ENCODE measurements at regions not wholly inside any gene's neighbourhood (a gene's known extent, or its start where the extent isn't known, plus 50 kb on each side); places are given as distances from the start of the nearest gene placed in this dataset.
"Not testable (repeated sequence)": the region's sequence is repeated elsewhere in the genome, so short reads cannot be mapped to it uniquely, and the experiment has no call there.

DNA sequence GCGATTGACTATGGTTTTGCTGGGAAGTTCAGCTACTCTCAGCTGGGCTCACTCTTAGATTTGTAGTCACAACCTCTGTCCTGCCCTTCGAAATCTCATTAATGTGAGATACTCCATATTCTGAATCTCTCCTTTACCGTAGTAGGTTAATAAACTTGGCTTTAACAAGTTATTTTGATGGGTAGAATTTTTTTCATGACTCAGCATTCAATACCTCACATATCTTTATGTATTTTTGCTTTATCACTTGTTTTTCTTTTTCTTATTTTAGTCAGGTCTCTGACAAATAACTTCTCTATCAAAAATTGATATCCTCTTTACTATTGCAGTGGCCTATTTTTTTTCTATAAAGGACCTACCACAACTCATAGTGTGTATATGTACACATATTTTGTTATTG lies 855.2 kb upstream of the ADGRB3 start:
- Histone ChIP-seq H3K9me3 (ENCODE audit: insufficient read depth, low read depth) (no peaks in the 10 kb centered on the region), H4K20me1 (ENCODE audit: insufficient read depth) (no peaks in the 10 kb centered on the region), H3K36me3 (ENCODE audit: low read depth) (no peaks in the 10 kb centered on the region), H3K9me2 (ENCODE audit: insufficient read depth) (no peaks in the 10 kb centered on the region; the same call in 1 of the 2 replicates), H2AFZ (no peak overlapping the region), H3K27me3 (ENCODE audit: insufficient read depth, low read depth) (no peaks in the 10 kb centered on the region), H3K4me3 (no peak overlapping the region), H3K79me2 (ENCODE audit: low read depth) (no peaks in the 10 kb centered on the region), H3K4me2 (no peak overlapping the region), H3F3A (ENCODE audit: insufficient read depth, low read depth) (no peaks in the 10 kb centered on the region), H3K27ac (no peak overlapping the region), H3K4me1 (replicated peaks; ENCODE audit: insufficient read depth) (no peaks in the 10 kb centered on the region)
- TF ChIP-seq, protein P1, sequence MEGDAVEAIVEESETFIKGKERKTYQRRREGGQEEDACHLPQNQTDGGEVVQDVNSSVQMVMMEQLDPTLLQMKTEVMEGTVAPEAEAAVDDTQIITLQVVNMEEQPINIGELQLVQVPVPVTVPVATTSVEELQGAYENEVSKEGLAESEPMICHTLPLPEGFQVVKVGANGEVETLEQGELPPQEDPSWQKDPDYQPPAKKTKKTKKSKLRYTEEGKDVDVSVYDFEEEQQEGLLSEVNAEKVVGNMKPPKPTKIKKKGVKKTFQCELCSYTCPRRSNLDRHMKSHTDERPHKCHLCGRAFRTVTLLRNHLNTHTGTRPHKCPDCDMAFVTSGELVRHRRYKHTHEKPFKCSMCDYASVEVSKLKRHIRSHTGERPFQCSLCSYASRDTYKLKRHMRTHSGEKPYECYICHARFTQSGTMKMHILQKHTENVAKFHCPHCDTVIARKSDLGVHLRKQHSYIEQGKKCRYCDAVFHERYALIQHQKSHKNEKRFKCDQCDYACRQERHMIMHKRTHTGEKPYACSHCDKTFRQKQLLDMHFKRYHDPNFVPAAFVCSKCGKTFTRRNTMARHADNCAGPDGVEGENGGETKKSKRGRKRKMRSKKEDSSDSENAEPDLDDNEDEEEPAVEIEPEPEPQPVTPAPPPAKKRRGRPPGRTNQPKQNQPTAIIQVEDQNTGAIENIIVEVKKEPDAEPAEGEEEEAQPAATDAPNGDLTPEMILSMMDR (conservative IDR thresholded peaks at IDR 0.05): no peak
- no peak for TF ChIP-seq EZH2 (IDR thresholded peaks at IDR 0.05; ENCODE audit: low read depth)
- DNase-seq: no peak
- no TSS peak for BruUV-seq (replicated peaks)
- ChIA-PET CTCF (no interaction called here), POLR2A (ENCODE audit: unreplicated experiment) (no interaction called here)
- intact Hi-C loops (cut with micrococcal nuclease; ENCODE audit: unreplicated experiment): no loop called here

DNA sequence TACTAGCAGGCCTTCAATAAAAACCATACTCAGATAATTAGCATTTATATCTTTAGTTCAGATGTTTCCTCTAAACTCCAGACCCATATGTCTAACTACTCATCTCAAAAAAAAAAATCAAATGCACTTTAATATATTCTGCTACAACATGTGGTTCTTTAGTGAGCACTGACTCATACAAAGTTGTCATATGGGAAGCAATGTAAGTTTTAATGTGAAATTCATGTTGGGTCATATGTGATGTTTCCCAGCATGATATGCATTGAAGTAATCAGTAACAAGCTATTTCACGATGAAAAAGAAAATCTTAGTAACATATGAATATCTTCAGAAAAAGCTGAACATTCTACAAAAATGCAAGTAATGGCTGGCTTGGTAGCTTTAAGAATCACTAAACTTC lies 859.7 kb upstream of the ADGRB3 start:
- Histone ChIP-seq H3K9me2 (ENCODE audit: insufficient read depth) (no peaks in the 10 kb centered on the region; the same call in 1 of the 2 replicates), H4K20me1 (ENCODE audit: insufficient read depth) (no peaks in the 10 kb centered on the region), H3F3A (ENCODE audit: insufficient read depth, low read depth) (no peaks in the 10 kb centered on the region), H3K27me3 (ENCODE audit: insufficient read depth, low read depth) (no peaks in the 10 kb centered on the region), H3K4me2 (no peak overlapping the region), H2AFZ (no peak overlapping the region), H3K4me1 (replicated peaks; ENCODE audit: insufficient read depth) (no peaks in the 10 kb centered on the region), H3K27ac (no peak overlapping the region), H3K9me3 (ENCODE audit: insufficient read depth, low read depth) (no peaks in the 10 kb centered on the region), H3K36me3 (ENCODE audit: low read depth) (no peaks in the 10 kb centered on the region), H3K79me2 (ENCODE audit: low read depth) (no peaks in the 10 kb centered on the region), H3K4me3 (no peak overlapping the region)
- ChIA-PET POLR2A (ENCODE audit: unreplicated experiment) (no interaction called here), CTCF (no interaction called here)
- no TSS peak for BruUV-seq (replicated peaks)
- DNase-seq: no peak
- intact Hi-C loops (cut with micrococcal nuclease; ENCODE audit: unreplicated experiment): no loop called here
- TF ChIP-seq, protein P1 (conservative IDR thresholded peaks at IDR 0.05): no peak
- TF ChIP-seq EZH2 (IDR thresholded peaks at IDR 0.05; ENCODE audit: low read depth): no peak

DNA sequence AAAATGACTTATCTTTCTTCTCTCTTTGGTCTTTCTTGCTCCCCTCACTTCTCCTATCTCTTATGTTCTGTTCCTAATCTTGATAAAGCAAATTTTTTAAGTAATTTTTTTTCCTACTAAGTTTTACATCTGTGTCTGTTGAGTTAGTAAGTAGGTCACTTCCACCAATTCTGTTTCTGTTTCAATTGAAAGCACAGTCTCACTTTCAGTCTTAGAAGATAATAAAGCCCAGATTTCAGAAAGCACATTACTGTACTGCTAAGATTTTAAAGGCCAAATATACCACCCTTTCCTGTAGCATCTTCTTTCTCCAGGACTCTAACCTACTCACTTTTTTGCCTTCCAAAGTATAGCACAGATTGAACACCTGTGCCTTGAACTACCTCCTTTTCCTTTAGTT lies 866.1 kb upstream of the ADGRB3 start:
- no peak for DNase-seq
- no peak overlapping the region for H3K27ac ChIP-seq
- CTCF ChIA-PET: no interaction called here
- H3K9me3 ChIP-seq (ENCODE audit: insufficient read depth, low read depth): no peaks in the 10 kb centered on the region
- no TSS peak for BruUV-seq (replicated peaks)
- no peak for TF ChIP-seq EZH2 (IDR thresholded peaks at IDR 0.05; ENCODE audit: low read depth)
- TF ChIP-seq, protein P1 (conservative IDR thresholded peaks at IDR 0.05): no peak
- no peak overlapping the region for H2AFZ ChIP-seq
- intact Hi-C loops (cut with micrococcal nuclease; ENCODE audit: unreplicated experiment): no loop called here
- no peaks in the 10 kb centered on the region for H3K4me1 ChIP-seq (replicated peaks; ENCODE audit: insufficient read depth)
- no peak overlapping the region for H3K4me2 ChIP-seq
- H3K79me2 ChIP-seq (ENCODE audit: low read depth): no peaks in the 10 kb centered on the region
- H3K9me2 ChIP-seq (ENCODE audit: insufficient read depth): no peaks in the 10 kb centered on the region
- H3F3A ChIP-seq (ENCODE audit: insufficient read depth, low read depth): no peaks in the 10 kb centered on the region
- POLR2A ChIA-PET (ENCODE audit: unreplicated experiment): no interaction called here
- H3K4me3 ChIP-seq: no peak overlapping the region
- no peaks in the 10 kb centered on the region for H4K20me1 ChIP-seq (ENCODE audit: insufficient read depth)
- no peaks in the 10 kb centered on the region for H3K36me3 ChIP-seq (ENCODE audit: low read depth)
- H3K27me3 ChIP-seq (ENCODE audit: insufficient read depth, low read depth): no peaks in the 10 kb centered on the region

DNA sequence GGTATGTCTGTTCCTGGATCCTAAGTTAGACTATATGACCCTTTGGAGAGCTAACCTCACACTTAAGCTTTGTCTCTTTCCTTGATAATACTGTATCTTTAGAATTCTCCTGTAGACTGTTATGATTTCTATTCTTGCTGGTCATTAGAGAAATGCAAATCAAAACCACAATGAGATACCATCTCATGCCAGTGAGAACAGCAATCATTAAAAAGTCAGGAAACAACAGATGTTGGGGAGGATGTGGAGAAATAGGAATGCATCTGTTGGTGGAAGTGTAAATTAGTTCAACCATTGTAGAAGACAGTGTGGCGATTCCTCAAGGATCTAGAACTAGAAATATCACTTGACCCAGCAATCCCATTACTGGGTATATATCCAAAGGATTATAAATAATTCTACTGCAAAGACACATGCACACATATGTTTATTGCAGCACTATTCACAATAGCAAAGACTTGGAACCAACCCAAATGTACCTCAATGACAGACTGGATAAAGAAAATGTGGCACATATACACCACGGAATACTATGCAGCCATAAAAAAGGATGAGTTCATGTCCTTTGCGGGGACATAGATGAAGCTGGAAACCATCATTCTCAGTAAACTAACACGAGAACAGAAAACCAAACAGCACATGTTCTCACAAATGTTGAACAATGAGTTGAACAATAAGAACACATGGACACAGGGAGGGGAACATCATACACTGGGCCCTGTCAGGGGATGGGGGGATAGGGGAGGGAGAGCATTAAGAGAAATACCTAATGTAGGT lies 867.8 kb upstream of the ADGRB3 start:
- H3K36me3 ChIP-seq (ENCODE audit: low read depth); H3K27me3 ChIP-seq (ENCODE audit: insufficient read depth, low read depth); H3K79me2 ChIP-seq (ENCODE audit: low read depth); H2AFZ ChIP-seq; POLR2A ChIA-PET (ENCODE audit: unreplicated experiment); H3K9me3 ChIP-seq (ENCODE audit: insufficient read depth, low read depth); CTCF ChIA-PET; intact Hi-C loops (cut with micrococcal nuclease; ENCODE audit: unreplicated experiment); DNase-seq; H4K20me1 ChIP-seq (ENCODE audit: insufficient read depth); H3K9me2 ChIP-seq (ENCODE audit: insufficient read depth); H3K4me3 ChIP-seq; H3K4me2 ChIP-seq; H3K4me1 ChIP-seq (replicated peaks; ENCODE audit: insufficient read depth); BruUV-seq (replicated peaks); H3K27ac ChIP-seq; H3F3A ChIP-seq (ENCODE audit: insufficient read depth, low read depth): not testable (repeated sequence)

All from PC-9 (cell line).